ENCODE measurements at regions not wholly inside any gene's neighbourhood (a gene's known extent, or its start where the extent isn't known, plus 50 kb on each side); places are given as distances from the start of the nearest gene placed in this dataset.

DNA sequence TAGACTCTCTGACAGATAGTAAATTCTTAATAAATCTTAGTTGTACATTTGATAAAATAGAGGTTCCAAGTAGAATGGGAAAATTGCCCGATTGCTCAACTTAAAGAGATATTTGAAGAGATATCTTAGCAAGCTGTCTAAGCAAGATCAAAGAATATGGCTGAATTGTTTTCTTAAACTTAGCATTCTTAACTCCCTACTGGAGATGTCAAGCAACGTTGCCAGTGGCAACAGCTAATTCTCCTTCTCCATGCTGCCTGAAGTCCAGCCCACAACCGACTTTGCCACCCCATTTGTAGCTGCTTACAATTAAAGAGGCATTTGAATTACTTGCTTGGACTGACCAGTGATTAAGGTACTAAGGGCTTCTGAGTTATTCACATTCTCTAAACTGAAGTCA, 94.4 kb downstream of the FAM181B start:
- TF ChIP-seq, protein P1, sequence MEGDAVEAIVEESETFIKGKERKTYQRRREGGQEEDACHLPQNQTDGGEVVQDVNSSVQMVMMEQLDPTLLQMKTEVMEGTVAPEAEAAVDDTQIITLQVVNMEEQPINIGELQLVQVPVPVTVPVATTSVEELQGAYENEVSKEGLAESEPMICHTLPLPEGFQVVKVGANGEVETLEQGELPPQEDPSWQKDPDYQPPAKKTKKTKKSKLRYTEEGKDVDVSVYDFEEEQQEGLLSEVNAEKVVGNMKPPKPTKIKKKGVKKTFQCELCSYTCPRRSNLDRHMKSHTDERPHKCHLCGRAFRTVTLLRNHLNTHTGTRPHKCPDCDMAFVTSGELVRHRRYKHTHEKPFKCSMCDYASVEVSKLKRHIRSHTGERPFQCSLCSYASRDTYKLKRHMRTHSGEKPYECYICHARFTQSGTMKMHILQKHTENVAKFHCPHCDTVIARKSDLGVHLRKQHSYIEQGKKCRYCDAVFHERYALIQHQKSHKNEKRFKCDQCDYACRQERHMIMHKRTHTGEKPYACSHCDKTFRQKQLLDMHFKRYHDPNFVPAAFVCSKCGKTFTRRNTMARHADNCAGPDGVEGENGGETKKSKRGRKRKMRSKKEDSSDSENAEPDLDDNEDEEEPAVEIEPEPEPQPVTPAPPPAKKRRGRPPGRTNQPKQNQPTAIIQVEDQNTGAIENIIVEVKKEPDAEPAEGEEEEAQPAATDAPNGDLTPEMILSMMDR (IDR thresholded peaks at IDR 0.05; ENCODE audit: control extremely low read depth, extremely low read depth, low read depth, missing control alignments): no peak
- no peak for DNase-seq (ENCODE audit: extremely low spot score)
- POLR2A ChIA-PET: no interaction called here
- CTCF ChIA-PET: interaction anchor here (1.1 kb wide), 1 partner anchor 11 kb away, joined by 3 read pairs; no protein-coding TSS in a partner anchor

- ChIA-PET POLR2A (no interaction called here), CTCF (interaction anchor here (1.3 kb wide), 1 partner anchor 7 kb away, joined by 6 read pairs; no protein-coding TSS in a partner anchor)
- no peak for DNase-seq (ENCODE audit: extremely low spot score)
- TF ChIP-seq, protein P1 (IDR thresholded peaks at IDR 0.05; ENCODE audit: control extremely low read depth, extremely low read depth, low read depth, missing control alignments): no peak
Observed at GRCh38 chr11:82636615-82637014, 97.0 kb downstream of the FAM181B start.

DNA sequence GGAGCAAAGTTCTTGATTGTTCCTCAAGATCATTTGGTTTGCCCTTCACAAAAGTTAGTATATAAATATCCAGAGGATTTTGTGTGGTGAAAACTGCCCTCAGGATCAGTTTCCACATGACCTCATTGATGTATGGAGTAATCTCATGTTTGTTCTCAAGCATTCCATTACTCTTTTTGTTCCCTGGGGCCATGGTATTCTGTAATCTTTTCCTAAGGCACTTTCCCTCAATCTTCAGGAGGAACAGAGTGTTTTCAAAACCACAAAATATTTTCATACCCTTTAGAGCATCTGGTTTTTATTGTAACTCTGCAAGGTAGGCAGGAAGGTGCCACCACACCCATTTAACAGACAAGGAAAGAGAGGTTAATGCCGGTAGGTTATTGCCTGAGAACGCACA, 99.6 kb downstream of the FAM181B start:
- POLR2A ChIA-PET: no interaction called here
- CTCF ChIA-PET: interaction anchor here (1.0 kb wide), 1 partner anchor 83 kb away, joined by 3 read pairs; no protein-coding TSS in a partner anchor
- TF ChIP-seq, protein P1 (IDR thresholded peaks at IDR 0.05; ENCODE audit: control extremely low read depth, extremely low read depth, low read depth, missing control alignments): no peak
- DNase-seq (ENCODE audit: extremely low spot score): no peak

GRCh38 chr11:82631722-82632630, 101.7 kb downstream of the FAM181B start:
- DNase-seq (ENCODE audit: extremely low spot score): peak; percentile 8
- ChIA-PET CTCF (interaction anchor here (1.1 kb wide), 1 partner anchor 72 kb away, joined by 4 read pairs; no protein-coding TSS in a partner anchor), POLR2A (no interaction called here)

DNA sequence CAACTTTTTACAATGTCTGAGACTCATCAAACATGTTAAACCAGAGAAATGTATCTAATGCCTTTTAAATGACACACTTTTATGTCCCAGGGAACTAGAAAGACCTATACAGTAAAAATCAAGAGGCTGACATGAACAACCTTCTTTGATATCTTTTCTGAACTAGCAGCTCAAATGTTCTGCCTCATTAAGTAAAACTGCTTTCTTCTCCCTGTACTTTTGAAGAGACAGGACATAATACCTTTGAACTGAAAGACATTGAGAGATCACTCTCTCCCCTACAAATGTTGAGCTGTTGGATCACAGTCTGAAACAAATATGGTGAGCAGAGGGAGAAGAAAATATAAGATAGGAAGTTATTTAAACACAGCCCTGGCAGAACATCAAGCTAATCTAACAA, 123.0 kb downstream of the FAM181B start:
- POLR2A ChIA-PET: no interaction called here
- CTCF ChIA-PET: no interaction called here

More at GRCh38 chr11:82631722-82632630, 101.7 kb downstream of the FAM181B start:
- TF ChIP-seq, protein P1 (IDR thresholded peaks at IDR 0.05; ENCODE audit: control extremely low read depth, extremely low read depth, low read depth, missing control alignments): no peak

DNA sequence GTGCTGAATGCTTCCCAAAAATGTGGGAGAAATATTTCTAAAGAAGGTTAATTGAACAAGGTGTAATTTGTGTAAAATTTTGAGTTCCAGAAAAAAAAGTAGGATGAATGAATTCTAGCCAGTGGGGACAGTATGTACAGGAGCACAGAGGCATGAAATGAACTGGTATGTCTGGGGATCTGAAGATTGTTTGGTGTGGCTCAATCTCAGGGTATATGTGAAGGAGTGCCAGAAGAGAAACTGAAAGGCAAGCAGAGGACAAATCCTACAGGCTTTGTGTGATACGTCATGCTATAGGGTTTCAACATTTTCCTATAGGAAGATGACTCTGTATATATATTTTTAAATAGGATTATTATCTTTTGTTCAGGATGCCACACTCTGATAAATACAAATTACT, 126.9 kb downstream of the FAM181B start:
- DNase-seq (ENCODE audit: extremely low spot score): no peak
- CTCF ChIA-PET: interaction anchor here (1.2 kb wide), 1 partner anchor 9 kb away, joined by 3 read pairs; no protein-coding TSS in a partner anchor
- TF ChIP-seq, protein P1 (IDR thresholded peaks at IDR 0.05; ENCODE audit: control extremely low read depth, extremely low read depth, low read depth, missing control alignments): no peak
- POLR2A ChIA-PET: no interaction called here

More for the DNA sequence above, 123.0 kb downstream of the FAM181B start:
- DNase-seq (ENCODE audit: extremely low spot score): no peak
- TF ChIP-seq, protein P1 (IDR thresholded peaks at IDR 0.05; ENCODE audit: control extremely low read depth, extremely low read depth, low read depth, missing control alignments): no peak
